CD4-positive, alpha-beta T cell treated with Interleukin-15 for 4 hours (primary cell): ENCODE measurements at regions not wholly inside any gene's neighbourhood (a gene's known extent, or its start where the extent isn't known, plus 50 kb on each side); places are given as distances from the start of the nearest gene placed in this dataset.
"Not testable (repeated sequence)": the region's sequence is repeated elsewhere in the genome, so short reads cannot be mapped to it uniquely, and the experiment has no call there.

Experiments used
- DNase-seq: peaks from one replicate; pipeline ENCODE4 v3.0.0-alpha.2; 2020; ENCODE audit warnings: low spot score

- DNase-seq = no peak
Measured at GRCh38 chr20:5492937-5493336, 117.9 kb downstream of the GPCPD1 start.

DNA sequence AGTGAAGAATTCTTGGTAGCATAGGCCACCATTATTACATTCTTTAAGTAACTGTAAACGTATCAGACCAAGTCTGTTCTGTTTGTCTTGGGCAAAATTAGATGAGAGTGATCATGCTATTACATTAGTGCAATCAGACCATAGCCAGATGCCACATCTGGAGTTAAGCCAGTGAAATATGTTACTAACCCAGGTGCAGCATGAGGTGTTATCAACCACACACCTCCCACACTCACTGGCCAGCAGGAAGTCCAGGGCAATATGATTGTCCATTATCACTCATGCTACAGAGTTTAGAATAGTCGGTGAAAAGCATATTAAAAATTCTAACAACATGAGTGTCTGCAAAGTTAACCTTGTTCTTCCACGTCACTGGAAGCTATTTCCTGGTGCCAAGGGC is 119.4 kb downstream of the GPCPD1 start:
- DNase-seq = no peak

DNA sequence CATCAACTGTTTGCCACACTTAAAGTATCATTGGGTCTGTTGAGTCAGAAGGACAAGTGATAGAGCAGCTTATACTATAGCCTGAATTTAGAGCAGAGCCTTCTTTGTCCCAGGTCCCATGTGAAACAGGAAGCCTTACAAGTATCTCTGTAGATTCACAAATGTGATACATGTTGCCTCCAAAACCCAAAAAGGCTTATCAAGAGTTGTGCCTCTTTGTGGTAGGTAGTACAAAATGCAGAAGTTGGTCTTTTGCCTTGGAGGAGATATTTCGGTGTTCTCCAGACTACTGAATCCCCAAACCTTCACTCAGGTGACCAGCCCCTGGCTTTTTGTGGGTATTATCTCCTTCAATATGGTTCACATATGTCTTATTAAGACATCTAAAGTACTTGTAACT is 121.2 kb downstream of the GPCPD1 start:
- DNase-seq = no peak

- DNase-seq = no peak
Measured at GRCh38 chr20:5488823-5489222, 122.0 kb downstream of the GPCPD1 start.

- DNase-seq = no peak
Measured at GRCh38 chr20:5486377-5487054, 124.3 kb downstream of the GPCPD1 start.

DNA sequence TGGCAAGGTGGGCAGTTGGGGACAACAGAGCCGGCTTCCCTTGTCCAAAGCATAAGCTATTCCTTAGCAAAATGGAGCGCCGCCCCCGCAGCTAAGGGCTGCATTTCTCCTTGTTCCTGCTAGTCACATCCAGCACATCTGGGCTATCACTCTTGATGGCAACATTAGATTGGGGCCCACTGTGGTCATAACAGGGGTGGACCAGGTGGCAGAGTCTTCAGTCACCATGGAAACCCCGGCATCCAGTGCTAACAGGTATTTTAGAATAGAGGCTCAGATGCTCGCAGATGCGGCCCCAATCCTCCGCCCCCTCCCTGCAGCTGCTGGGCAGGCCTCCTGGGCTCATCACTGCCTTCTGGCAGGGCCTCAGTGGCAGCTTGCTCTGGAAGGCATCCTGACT is 125.9 kb downstream of the GPCPD1 start:
- DNase-seq = no peak

GRCh38 chr20:5484346-5484745 is 126.5 kb downstream of the GPCPD1 start:
- no peak for DNase-seq

DNA sequence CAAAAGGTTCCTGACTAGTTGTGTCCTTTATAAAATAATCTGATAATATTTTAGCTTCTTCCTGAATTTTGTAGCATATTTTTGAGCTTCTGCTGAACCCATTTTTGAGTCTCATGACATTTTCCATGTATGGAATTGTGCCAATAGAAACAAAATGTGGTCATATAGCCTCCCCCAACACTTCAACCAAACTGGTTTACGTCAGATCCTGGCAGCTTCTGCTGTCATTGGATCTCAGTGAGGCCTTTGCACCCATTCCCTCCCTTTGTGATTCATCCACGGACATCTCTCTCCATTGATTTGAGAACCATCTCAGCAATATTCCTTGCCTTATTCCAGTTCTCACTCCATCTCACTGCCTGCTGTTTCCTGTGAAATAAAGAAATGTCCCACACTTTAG is 128.0 kb downstream of the GPCPD1 start:
- no peak for DNase-seq

GRCh38 chr20:5481872-5482271 is 128.9 kb downstream of the GPCPD1 start:
- DNase-seq = no peak

GRCh38 chr20:5480824-5481600 is 129.8 kb downstream of the GPCPD1 start:
- no peak for DNase-seq

DNA sequence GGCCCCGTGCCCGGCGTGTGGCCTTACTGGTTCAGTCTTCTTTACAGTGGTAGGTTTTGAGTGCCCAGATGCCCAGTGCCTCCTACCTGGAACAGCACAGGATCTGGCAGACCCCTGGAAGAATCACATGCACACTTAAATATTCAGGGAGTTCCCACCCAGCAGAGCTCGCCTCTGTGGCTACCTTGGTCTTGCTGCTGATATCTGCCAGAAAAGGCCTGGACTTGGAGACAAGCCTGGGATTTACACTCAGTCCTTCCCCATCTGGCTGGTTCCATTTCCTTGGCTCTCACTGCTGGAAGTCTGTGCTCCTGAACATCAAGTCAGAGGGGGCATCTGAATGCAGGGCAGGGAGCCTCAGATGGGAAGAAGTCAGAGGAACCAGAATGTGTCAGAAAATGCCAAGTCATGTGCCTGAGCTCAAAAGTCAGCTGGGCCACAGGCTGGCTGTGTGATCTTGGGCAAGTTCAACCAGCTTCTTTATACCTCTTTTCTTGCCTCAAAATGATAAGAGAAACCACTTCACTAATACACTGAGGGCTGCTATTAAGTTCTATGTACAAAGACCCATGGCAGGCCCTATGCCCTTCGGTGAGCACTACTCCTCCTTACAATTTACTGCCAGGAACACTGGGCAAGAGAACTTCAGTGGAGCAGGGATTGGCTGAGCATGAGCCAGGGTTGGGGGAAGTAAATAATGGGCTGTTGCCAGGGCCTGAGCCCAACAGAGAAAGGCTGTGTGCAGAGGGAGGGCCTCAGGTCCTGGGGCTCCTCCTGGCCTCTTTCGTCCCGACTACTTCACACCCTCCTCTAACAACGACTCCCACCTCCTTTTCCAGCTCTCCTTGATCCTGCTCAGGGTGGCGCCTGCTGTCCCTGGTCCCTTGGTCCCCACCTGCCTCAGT is 135.9 kb downstream of the GPCPD1 start:
- DNase-seq = no peak

DNA sequence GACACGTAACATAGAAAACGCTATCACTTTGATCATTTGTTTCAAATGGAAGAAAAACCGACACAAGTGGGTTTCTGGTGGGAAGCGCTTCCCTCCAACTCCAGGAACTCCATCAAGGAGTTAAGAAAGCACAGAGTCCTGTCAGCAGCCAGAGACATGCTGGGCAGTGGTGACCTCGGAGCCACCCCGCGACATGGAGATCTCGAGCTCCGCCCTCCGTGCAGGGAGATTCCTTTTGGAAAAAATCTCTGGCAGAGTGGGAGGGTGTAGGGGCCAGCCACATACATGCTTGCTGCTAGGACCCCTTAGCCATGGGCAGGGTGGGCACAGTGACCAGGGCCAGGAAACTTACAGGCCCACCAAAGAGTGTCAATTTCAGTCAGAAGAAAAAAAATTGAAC is 138.9 kb downstream of the GPCPD1 start:
- not testable (repeated sequence) for DNase-seq

DNA sequence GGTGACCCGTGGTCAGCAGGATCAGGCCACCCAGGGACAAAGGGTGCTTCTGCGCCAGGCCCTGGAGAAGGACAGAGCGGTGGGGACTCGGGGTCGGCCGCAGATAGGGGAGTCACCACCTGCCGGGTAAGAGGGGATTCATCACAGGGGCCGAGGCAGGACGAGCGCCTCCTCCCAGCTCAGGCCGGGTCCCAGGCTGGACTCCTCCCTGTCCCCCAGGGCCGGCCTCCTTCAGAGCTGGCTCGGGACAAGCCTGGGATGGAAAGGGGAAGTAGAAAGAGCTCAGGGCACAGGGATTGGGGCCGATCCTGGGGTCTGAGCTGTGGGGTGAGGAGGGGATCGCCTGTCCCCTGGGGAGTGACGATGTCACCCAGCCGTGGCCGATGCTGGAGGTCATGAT is 139.4 kb downstream of the GPCPD1 start:
- no peak for DNase-seq

- DNase-seq = no peak
Measured at GRCh38 chr20:5470943-5471342, 139.9 kb downstream of the GPCPD1 start.

GRCh38 chr20:5470458-5470857 is 140.3 kb downstream of the GPCPD1 start:
- no peak for DNase-seq

- no peak for DNase-seq
Measured at GRCh38 chr20:5469111-5469510, 141.7 kb downstream of the GPCPD1 start.

GRCh38 chr20:5467086-5467485 is 143.7 kb downstream of the GPCPD1 start:
- no peak for DNase-seq

DNA sequence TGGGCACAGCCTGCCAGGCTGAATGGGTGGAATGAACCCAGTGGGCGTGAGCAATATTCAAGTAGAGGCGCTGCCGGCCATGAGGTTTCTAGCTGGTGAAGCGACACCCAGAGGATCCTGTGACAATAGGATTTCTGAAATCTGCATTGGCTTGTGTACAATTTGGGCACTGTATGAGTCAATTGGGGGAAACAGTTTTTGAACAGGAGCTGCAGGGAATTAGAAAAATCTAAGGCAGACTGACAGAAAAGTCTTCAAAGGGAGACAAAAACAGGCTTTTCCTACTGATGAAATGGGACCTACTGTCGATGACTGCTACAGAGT is 145.2 kb downstream of the GPCPD1 start:
- no peak for DNase-seq

DNA sequence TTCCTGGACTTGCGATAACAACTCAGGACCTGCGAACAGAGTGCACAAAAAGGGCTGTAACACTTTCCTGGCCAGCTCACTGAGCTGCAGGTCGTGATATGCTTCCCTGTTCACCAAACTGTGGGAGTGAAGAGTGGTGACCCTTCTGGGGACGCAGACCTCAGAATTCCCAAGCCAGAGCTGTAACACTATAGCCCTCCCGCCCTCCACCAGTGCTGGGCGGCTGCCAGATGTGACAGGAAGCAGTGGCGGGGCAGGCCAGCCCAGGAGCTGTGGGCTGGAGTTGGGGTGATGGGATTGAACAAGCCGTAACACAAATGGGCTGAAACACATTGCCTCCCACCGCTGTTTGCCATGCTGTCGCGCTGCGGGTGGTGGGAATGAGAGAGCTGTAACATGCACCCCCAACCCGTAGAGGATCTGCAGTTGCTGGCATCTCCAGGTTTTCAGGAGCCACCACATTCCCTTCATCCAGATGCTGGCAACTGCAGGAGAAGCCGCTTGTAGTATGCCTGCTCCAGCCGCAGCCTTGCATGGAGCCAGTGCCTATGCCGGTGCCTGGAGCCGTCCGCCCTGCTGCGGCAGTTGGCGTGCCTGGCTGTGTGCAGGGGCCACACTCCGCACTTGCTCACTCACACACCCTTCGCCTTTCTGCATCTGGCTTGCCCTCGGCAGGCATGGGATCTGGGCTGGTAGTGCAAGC is 145.8 kb downstream of the GPCPD1 start:
- DNase-seq = no peak

- DNase-seq = no peak
Measured at GRCh38 chr20:5463007-5463686, 146.4 kb upstream of the PROKR2 start.

GRCh38 chr20:5453745-5454144 is 137.0 kb upstream of the PROKR2 start:
- DNase-seq = not testable (repeated sequence)

GRCh38 chr20:5453316-5453715 is 136.6 kb upstream of the PROKR2 start:
- not testable (repeated sequence) for DNase-seq
